NCI-H2107 (cell line): ENCODE measurements at regions not wholly inside any gene's neighbourhood (a gene's known extent, or its start where the extent isn't known, plus 50 kb on each side); places are given as distances from the start of the nearest gene placed in this dataset.
"Not testable (repeated sequence)": the region's sequence is repeated elsewhere in the genome, so short reads cannot be mapped to it uniquely, and the experiment has no call there.

ENCODE experiments used
- DNase-seq: peaks from one replicate; lab custom pipeline; 2025; lab: John Stamatoyannopoulos, UW

- no peak for DNase-seq
Measured at GRCh38 chr1:195686764-195687163, 921.5 kb downstream of the KCNT2 start.

- no peak for DNase-seq
Measured at GRCh38 chr1:195664628-195665027, 943.6 kb downstream of the KCNT2 start.

- DNase-seq: no peak
Measured at GRCh38 chr1:195663549-195664280, 944.5 kb downstream of the KCNT2 start.

- DNase-seq: no peak
Measured at GRCh38 chr1:195656780-195657179, 951.5 kb downstream of the KCNT2 start.

GRCh38 chr1:195648875-195649274, 959.4 kb downstream of the KCNT2 start:
- not testable (repeated sequence) for DNase-seq

- DNase-seq: no peak
Measured at GRCh38 chr1:195637539-195637938, 970.7 kb downstream of the KCNT2 start.

GRCh38 chr1:195618287-195618686, 990.0 kb downstream of the KCNT2 start:
- DNase-seq: no peak

- no peak for DNase-seq
Measured at GRCh38 chr1:195617106-195617505, 991.1 kb downstream of the KCNT2 start.

- no peak for DNase-seq
Measured at GRCh38 chr1:195608883-195609282, 999.4 kb downstream of the KCNT2 start.

GRCh38 chr1:195606483-195606882, 1001.8 kb downstream of the KCNT2 start:
- DNase-seq: no peak

- no peak for DNase-seq
Measured at GRCh38 chr1:195604287-195604686, 1004.0 kb downstream of the KCNT2 start.

GRCh38 chr1:195597891-195598290, 1010.3 kb downstream of the KCNT2 start:
- DNase-seq: no peak

GRCh38 chr1:195594773-195595172, 1013.5 kb downstream of the KCNT2 start:
- no peak for DNase-seq

GRCh38 chr1:195594322-195594721, 1013.9 kb downstream of the KCNT2 start:
- no peak for DNase-seq

GRCh38 chr1:195591917-195592672, 1016.1 kb downstream of the KCNT2 start:
- no peak for DNase-seq

- no peak for DNase-seq
Measured at GRCh38 chr1:195590649-195591048, 1017.6 kb downstream of the KCNT2 start.

GRCh38 chr1:195584870-195585624, 1023.2 kb downstream of the KCNT2 start:
- DNase-seq: no peak

- DNase-seq: no peak
Measured at GRCh38 chr1:195580988-195581387, 1027.3 kb downstream of the KCNT2 start.

GRCh38 chr1:195577748-195578147, 1030.5 kb downstream of the KCNT2 start:
- DNase-seq: no peak

- peak; percentile 3 for DNase-seq
Measured at GRCh38 chr1:195576641-195577040, 1031.6 kb downstream of the KCNT2 start.

GRCh38 chr1:195574511-195574910, 1033.7 kb downstream of the KCNT2 start:
- DNase-seq: no peak

GRCh38 chr1:195569934-195570333, 1038.3 kb downstream of the KCNT2 start:
- no peak for DNase-seq

- no peak for DNase-seq
Measured at GRCh38 chr1:195568389-195568788, 1039.9 kb downstream of the KCNT2 start.
